ENCODE measurements at regions not wholly inside any gene's neighbourhood (a gene's known extent, or its start where the extent isn't known, plus 50 kb on each side); places are given as distances from the start of the nearest gene placed in this dataset.
"Not testable (repeated sequence)": the region's sequence is repeated elsewhere in the genome, so short reads cannot be mapped to it uniquely, and the experiment has no call there.

GRCh38 chr12:39699079-39699478, 79.5 kb upstream of the ABCD2 start:
- not testable (repeated sequence) for DNase-seq

GRCh38 chr12:39697108-39697507, 77.5 kb upstream of the ABCD2 start:
- no peak for DNase-seq

- DNase-seq: peak; percentile 3
Observed at GRCh38 chr12:39692258-39692853, 72.8 kb upstream of the ABCD2 start.

DNA sequence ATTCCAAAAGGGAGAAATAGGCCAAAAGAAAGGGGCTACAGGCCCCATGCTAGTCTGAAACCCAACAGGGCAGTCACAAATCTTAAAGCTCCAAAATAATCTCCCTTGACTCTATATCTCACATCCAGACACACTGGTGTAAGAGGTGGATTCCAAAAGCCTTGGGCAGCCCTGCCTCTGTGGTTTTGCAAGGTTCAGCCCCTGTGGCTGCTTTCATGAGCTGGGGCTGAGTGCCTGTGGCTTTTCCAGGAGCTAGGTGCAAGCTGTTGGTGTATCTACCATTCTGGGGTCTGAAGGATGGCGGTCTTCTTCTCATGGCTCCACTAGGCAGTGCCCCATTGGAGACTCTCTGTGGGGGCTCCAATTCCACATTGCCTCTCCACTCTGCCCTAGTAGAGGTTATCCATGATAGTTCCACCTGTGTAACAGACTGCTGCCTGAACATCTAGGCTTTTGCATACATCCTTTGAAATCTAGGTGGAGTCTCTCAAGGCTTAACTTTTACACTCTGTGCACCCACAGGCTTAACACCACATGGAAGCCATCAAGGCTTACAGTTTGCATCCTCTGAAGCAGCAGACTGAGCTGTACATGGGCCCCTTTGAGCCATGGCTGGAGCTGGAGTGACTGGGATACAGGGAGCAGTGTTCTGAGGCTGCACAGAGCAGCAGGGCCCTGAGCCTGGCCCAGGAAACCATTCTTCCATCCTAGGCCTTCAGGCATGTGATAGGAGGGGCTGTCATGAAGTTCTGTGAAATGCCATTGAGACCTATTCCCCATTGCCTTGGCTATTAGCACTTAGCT, 66.5 kb upstream of the ABCD2 start:
- DNase-seq: no peak

DNA sequence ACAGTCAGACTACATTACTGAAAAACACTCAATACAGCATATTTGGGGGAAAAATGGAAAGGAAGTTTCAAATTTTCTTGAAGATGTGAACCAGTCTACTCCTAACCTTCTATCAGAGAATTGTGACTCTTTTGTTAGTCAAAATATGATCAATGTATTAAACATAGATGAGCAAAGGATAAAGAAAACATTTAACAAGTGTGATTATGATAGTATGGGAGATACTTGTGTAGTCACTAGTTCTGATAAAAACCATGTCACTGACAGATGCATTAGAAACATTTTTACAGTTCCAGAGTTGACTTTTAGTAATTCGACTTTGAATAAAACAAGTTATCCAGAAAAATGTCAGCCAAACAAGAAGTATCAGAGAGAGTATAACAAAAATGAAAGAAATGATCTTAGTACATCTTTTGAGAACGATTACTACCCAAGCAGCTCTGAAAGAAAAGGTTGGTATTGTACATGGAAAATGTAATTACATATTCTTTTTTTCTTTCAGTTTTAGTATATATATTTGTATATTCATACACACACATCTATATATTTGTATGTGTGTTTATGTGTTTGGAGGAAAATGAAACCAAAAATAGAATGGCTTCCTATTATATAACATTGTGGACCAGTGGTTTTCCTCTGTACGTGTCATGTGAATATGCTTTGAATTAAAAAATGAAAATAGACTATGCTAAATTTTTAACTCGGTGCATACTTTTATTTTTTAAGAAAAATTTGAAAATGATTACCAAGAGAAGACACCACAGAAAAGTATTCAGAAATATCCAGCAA, 63.3 kb upstream of the ABCD2 start:
- DNase-seq: no peak

GRCh38 chr12:39675263-39675662, 55.7 kb upstream of the ABCD2 start:
- peak; percentile 50 for DNase-seq

DNA sequence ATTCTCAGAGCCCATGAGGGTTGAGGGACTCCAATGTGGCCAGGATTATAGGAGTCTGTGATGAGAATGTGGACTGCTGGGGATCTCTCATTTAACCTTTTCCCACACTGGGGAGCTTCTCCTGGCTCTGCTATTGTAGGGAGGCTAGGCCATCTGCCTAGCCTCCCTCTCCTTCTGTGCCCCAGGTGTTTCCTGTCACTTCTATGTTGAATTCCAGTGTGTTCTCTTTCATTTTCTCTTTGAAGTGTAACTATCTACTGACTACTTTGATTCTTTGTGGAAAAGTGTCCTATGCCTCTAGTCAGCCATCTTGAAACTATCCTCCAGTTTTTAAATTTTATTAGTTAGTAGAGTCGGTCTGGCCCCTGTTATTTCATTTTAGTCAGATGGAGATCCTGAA, 53.4 kb upstream of the ABCD2 start:
- peak; percentile 22 for DNase-seq

- DNase-seq: no peak
Observed at GRCh38 chr12:39671898-39672875, 52.6 kb upstream of the ABCD2 start.

DNA sequence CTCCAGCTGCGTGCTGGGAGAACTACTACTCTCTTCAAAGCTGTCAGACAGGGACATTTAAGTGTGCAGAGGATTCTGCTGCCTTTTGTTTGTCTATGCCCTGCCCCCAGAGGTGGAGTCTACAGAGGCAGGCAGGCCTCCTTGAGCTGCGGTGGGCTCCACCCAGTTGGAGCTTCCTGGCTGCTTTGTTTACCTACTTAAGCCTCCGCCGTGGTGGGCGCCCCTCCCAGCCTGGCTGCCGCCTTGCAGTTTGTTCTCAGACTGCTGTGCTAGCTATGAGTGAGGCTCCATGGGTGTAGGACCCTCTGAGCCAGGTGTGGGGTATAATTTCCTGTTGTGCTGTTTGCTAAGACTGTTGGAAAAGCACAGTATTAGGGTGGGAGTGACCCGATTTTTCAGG, 49.9 kb upstream of the ABCD2 start:
- not testable (repeated sequence) for DNase-seq
